ENCODE measurements at regions not wholly inside any gene's neighbourhood (a gene's known extent, or its start where the extent isn't known, plus 50 kb on each side); places are given as distances from the start of the nearest gene placed in this dataset.

DNA sequence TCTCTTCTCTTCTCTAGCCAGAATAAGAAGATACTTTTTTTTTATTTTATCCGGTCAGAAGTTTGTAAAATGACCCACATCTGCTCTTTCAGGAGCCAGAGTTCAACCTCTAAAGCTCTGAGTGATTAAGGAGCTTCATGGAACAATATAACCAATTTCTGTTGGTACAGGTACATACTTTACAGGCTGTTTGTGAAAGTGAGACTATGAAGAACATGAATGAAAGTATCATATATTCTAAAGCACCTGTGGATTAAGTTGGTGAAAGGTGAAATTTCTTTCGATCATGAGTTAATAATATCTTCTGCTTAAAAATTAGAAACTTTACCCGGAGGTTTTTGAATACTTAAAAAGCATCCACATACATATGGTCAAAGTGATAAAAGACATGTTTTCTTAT is 65.2 kb downstream of the DMRT2 start:
- no peak for TF ChIP-seq GATA2 (IDR thresholded peaks at IDR 0.05; ENCODE audit: low read depth, low read length)
- TF ChIP-seq GATA3 (IDR thresholded peaks at IDR 0.05; ENCODE audit: low read depth, low read length), result no peak

DNA sequence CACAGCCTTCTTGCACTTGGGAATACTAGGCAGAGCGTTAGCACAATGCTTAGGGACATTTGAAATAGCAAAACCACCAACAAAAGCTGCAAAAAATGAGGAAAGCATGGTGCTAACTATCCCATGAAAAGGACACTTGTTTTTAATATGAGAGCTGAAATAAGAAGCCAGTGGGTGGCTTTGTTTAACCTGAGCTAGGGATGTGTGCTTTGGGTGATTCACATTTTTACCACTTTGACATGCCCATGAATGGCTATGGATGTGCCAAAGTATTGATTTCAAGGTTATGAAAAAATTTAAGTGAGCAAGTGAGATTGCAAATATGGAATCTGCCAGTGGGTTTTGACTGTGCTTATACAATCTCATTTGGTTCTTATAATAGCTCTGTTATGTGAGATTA is 67.3 kb downstream of the DMRT2 start:
- TF ChIP-seq GATA3 (IDR thresholded peaks at IDR 0.05; ENCODE audit: low read depth, low read length) (no peak), GATA2 (IDR thresholded peaks at IDR 0.05; ENCODE audit: low read depth, low read length) (no peak)

DNA sequence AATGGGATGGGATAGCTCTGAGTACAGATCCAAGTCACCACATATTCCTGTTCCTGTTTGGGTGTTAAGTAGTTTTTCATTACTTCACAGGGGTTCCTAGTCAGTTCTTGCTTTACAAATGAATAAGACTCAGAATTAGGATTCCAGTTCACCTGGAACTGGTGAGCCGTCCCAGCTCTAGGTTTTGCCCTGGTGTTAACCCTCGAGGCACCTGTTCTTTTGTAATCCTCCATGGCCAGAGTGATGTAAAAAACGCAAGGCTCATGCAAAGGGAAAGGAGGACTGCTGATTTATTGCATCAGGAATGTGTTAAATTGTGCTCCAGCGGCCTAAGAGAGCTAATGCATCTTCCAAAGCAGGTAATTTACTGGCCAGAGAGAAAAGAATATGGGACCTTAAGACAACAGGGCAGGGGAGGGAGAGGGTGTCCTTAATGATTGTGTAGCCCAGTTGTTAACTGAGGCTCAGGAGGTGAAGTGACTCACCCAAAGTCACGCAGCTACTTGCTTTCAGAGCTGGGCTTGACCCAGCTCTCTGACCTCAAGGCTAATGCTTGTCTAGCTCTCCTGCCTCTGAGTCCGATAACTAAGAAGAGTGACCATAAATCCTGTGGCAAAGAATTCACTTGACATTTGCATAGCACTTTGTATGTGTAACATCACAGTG is 70.5 kb downstream of the DMRT2 start:
- TF ChIP-seq GATA2 (IDR thresholded peaks at IDR 0.05; ENCODE audit: low read depth, low read length) (no peak), GATA3 (IDR thresholded peaks at IDR 0.05; ENCODE audit: low read depth, low read length) (no peak)

DNA sequence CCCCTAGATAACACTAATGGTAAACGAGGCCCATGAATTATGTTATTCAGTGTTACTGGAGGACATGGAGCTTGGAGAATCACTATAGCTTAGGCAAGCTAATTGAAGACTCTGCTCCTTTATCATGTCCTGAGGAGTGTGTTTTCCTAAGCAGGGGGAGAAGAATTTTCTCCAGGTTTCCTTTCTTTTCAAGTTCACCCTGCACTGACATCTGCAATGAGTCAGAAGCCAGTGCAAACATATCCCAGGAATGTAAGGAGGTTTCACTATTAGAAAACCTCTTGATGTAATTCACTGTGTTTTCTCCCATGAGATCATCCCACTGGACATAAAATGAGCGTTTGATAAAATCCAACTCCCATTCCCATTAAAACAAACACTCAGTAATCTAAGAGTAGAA is 75.6 kb downstream of the DMRT2 start:
- TF ChIP-seq GATA2 (IDR thresholded peaks at IDR 0.05; ENCODE audit: low read depth, low read length) (no peak), GATA3 (IDR thresholded peaks at IDR 0.05; ENCODE audit: low read depth, low read length) (no peak)

DNA sequence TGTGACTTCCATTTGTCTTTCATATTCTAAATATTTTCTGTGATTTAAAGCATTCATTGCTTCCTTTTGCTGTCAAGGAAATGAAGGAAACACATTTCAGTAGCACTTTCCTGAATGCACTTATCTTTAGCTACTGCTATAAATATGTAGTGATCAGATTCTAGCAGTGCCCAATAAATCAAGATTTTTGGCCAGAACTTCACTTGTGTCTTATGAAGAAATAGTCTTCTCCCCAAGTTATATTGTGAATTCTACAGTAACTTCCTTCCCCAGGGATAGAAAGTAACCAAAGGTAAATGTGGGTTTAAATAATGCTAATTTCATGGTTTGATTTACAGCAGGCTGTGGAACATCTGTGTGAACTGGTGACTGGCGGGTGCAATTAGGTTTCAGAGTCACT is 77.9 kb downstream of the DMRT2 start:
- TF ChIP-seq GATA2 (IDR thresholded peaks at IDR 0.05; ENCODE audit: low read depth, low read length) (no peak), GATA3 (IDR thresholded peaks at IDR 0.05; ENCODE audit: low read depth, low read length) (no peak)

DNA sequence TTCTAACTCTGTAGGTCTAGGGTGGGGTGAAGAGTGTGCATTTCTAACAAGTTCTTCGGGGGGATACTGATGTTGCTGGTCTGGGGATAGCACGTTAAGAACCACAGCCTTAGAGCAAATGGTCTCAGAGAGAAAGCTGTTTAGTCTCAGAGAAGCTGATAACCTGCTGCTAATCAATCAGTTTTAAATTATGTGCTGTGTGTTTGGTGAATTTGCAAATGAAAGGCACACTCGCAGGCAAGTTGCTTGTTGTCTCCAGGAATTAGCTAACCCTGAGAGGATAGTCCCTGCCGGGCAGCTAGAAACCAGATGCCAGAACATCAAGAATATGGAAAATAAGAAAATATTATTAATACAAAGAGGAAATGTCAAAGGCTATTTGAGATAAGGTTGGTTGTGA is 79.2 kb downstream of the DMRT2 start:
- TF ChIP-seq GATA3 (IDR thresholded peaks at IDR 0.05; ENCODE audit: low read depth, low read length) (no peak), GATA2 (IDR thresholded peaks at IDR 0.05; ENCODE audit: low read depth, low read length) (no peak)

DNA sequence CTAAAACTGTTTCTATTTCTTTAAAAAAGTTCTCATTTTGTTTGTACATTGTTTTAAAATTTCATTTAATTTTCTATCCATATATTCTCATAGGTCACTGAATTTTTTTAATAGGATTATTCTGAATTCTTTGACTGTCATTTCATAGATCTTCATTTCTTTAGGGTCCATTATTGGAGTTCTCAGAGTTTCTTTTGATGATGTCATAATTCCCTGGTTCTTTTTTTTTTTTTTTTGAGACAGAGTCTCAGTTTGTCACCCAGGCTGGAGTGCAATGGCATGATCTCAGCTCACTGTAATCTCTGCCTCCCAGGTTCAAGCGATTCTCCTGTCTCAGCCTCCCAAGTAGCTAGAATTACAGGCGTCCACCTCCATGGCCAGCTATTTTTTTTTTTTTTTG is 89.9 kb downstream of the DMRT2 start:
- TF ChIP-seq GATA3 (IDR thresholded peaks at IDR 0.05; ENCODE audit: low read depth, low read length) (no peak), GATA2 (IDR thresholded peaks at IDR 0.05; ENCODE audit: low read depth, low read length) (no peak)

DNA sequence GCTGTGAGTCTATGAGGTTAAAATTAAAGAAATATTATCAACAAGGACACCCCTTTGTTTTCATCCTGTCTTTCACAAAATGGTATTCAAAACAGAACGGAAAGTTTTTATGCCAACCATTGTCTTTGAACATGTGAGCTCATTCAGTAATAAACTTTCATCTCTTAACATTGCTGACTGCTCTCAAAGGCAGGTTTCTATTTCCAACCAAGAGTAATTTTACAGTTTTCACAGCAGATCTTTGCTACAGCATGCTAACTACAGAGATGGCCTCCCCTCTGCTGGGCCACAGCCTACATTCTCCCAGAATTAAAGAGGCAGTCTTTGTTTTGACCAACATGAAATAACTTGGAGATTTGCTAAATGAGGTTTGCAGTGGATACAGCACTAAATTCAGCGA is 101.5 kb downstream of the DMRT2 start:
- TF ChIP-seq GATA3 (IDR thresholded peaks at IDR 0.05; ENCODE audit: low read depth, low read length) (no peak), GATA2 (IDR thresholded peaks at IDR 0.05; ENCODE audit: low read depth, low read length) (no peak)

DNA sequence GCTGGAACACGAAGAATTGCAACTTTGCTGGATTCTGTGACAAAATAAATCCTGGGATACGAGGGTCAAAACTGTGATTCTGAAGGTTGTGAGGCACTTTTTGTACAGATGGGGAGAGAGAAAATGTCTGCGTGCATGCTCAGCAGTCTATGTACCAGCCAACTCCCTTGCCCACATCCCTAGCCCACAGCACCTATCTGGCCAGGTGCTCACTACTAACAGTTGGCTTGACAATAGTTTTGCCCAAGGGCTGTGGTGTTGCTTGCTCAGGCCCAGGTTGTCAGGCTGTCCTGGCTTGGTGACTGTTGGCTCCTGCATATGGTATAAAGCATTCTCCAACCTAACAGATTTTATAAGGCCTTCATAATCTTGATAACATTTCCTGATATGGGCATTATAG is 102.0 kb downstream of the DMRT2 start:
- no peak for TF ChIP-seq GATA2 (IDR thresholded peaks at IDR 0.05; ENCODE audit: low read depth, low read length)
- no peak for TF ChIP-seq GATA3 (IDR thresholded peaks at IDR 0.05; ENCODE audit: low read depth, low read length)

DNA sequence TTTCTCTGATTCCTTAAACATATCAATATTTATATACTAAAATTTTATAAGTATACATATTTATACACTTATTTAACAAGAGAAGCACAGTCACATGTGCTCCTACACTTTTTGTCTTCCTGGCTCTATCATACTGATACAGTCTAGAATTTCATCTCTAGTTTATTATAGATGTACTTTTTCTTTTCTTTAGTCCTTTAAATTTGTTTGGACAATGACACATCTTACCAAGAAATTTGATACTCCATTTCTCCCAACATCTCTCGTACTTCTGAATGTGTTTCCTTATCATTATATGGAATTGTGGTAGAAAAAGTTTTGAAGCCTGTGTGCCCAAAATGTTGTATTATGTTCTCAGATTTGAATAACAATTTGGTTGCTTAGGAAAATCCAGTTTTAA is 104.6 kb downstream of the DMRT2 start:
- TF ChIP-seq GATA3 (IDR thresholded peaks at IDR 0.05; ENCODE audit: low read depth, low read length) (no peak), GATA2 (IDR thresholded peaks at IDR 0.05; ENCODE audit: low read depth, low read length) (no peak)

DNA sequence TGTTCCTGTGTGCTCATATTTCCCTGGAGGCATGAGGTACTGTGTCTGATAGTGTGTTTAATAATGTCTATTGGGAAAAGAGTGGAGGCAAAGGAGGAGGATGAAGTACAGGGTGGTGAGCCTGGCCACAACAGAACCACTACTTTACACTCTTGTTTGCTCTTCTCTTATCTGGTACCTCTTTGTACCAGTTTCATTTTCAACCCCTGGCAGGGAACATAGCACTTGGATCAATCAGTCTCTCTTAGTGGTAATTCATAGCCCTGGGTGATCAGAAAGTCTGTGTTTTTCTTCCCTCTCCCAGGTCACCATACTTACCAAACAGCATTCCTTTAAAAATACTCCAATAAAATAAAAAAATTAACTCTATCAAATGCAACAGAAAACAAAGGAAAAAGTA is 105.4 kb downstream of the DMRT2 start:
- TF ChIP-seq GATA3 (IDR thresholded peaks at IDR 0.05; ENCODE audit: low read depth, low read length), result no peak
- TF ChIP-seq GATA2 (IDR thresholded peaks at IDR 0.05; ENCODE audit: low read depth, low read length), result no peak

DNA sequence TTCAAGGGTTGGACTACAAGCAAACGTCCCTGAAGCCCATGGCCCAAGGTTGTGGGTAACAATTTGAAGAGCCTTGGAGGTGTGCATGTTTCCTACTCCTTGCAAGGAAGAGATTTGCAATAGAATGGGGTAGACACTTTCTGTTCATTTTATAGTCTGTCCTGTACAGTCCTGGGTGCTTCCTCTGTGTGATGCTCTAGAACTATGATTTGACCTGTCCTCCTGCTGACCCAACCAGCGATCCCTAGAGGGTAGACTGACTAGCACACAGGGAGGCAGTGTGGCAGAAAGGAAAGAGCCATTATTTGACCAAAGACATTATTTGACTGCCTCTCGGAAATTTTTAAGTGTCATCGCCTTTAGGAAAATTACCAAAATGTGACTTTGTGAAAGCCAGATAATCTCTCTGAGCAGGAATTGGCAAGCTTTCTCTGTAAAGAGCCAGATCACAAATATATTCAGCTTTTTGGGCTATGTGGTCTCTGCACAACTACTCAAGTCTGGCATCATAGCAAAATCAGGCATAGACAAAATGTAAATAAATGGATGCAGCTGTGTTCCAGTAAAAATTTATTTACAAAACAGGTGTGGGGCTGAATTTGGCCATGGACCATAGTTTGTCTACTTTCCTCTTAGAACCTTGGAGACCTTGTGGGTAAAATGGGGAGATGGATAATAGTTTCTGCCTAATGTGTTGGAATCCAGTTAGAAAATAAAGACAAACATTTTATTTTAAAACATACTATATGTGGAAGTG is 106.8 kb downstream of the DMRT2 start:
- TF ChIP-seq GATA2 (IDR thresholded peaks at IDR 0.05; ENCODE audit: low read depth, low read length), result no peak
- no peak for TF ChIP-seq GATA3 (IDR thresholded peaks at IDR 0.05; ENCODE audit: low read depth, low read length)

DNA sequence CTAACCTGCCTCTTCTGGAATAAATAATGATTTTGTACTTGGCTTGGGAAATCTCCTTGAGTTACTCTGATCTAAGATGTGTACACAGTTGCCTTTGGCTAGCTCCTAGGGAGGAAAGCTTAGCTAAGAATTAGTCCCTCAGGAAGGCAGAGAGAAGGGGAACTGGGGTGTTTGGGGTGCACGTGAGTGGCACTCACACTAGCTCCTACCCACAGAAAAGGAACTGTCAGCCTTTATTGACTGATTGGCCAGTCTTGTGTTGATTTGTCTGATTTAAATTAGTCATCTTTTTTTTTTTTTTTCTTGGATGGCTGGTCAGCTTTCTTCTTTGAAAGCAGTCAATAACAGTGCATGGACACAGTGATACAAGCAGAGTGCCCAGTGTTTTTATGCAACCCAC is 107.7 kb downstream of the DMRT2 start:
- TF ChIP-seq GATA2 (IDR thresholded peaks at IDR 0.05; ENCODE audit: low read depth, low read length) (no peak), GATA3 (IDR thresholded peaks at IDR 0.05; ENCODE audit: low read depth, low read length) (no peak)

DNA sequence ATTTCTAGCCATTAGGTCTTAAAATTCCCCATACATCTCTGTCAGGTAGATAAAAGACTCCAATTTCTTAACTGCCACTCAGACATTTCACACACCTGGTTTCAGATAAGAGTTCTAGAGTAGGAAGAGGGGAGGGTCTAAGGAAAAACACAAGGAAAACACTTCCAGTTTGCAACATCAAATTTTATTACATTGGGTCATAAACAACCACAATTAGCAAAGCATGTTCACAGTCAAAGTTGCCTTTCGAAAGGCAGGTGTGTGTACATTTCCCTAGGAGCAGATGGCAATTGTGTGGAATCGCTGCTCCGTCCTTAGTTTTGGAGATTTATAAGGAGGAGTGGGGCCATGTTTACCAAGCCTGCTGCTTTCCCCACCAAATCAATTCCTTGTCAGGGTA is 120.8 kb downstream of the DMRT2 start:
- TF ChIP-seq GATA2 (IDR thresholded peaks at IDR 0.05; ENCODE audit: low read depth, low read length), result no peak
- no peak for TF ChIP-seq GATA3 (IDR thresholded peaks at IDR 0.05; ENCODE audit: low read depth, low read length)

DNA sequence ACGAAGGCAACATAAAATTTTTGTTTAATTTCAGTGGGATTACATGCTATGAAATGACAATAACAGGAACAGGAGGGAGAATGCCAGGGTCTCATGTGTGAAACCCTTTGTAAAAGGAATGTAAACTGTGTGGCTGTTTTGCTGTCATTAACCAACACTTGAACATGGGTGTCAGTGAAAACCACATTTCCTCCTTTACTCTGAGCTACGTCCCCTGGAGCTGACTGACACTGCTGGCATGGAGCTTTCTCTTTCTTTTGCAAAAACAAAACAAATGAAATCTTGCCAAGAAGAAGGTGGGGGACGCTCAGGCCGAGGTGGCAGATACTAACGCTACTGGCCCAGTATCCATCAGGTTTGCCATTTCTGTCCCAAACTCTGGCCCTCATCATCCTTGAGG is 121.4 kb downstream of the DMRT2 start:
- TF ChIP-seq GATA3 (IDR thresholded peaks at IDR 0.05; ENCODE audit: low read depth, low read length) (no peak), GATA2 (IDR thresholded peaks at IDR 0.05; ENCODE audit: low read depth, low read length) (no peak)
